OCI-LY3 (cell line): ENCODE measurements at regions not wholly inside any gene's neighbourhood (a gene's known extent, or its start where the extent isn't known, plus 50 kb on each side); places are given as distances from the start of the nearest gene placed in this dataset.

ENCODE experiments used
- H2AFZ ChIP-seq: fragments of 200-600, 300-600 bp; shearing (Covaris generic); 2 replicates; pipeline ENCODE4 v1.6.0; 2014; ENCODE audit warnings: antibody characterized with exemption, low read depth, low read length
- H3K27ac ChIP-seq: fragments of 200-600, 300-600 bp; sonication (generic); 2 replicates; pipeline ENCODE4 v1.5.1; 2014; ENCODE audit warnings: mild to moderate bottlenecking, low read length, moderate library complexity, mixed read lengths
- H3K27me3 ChIP-seq: fragments of 200-600, 300-600 bp; sonication (generic); 2 replicates; pipeline ENCODE4 v1.6.1; 2014; ENCODE audit warnings: low read depth, low read length, mixed read lengths
- H3K36me3 ChIP-seq: fragments of 200-600, 300-600 bp; sonication (generic); replicated peaks from 2 replicates; pipeline ENCODE3; 2014; ENCODE audit warnings: low read depth, low read length, mixed read lengths
- H3K4me1 ChIP-seq: fragments of 300-600, 200-600 bp; sonication (generic); 2 replicates; pipeline ENCODE4 v1.6.1; 2014; ENCODE audit warnings: low read length, mixed read lengths
- H3K4me2 ChIP-seq: fragments of 200-600, 300-600 bp; sonication (generic); 2 replicates; pipeline ENCODE4 v1.6.1; 2014; ENCODE audit warnings: low read length, mixed read lengths
- H3K4me3 ChIP-seq: fragments of 300-600, 200-600 bp; sonication (generic); 2 replicates; pipeline ENCODE4 v1.5.1; 2014; ENCODE audit warnings: antibody characterized with exemption, mild to moderate bottlenecking, low read length, moderate library complexity
- H3K79me2 ChIP-seq: fragments of 300-600, 200-600 bp; shearing (Covaris generic); 2 replicates; pipeline ENCODE4 v1.6.1; 2014; ENCODE audit warnings: mild to moderate bottlenecking, low read length, mixed read lengths
- H3K9ac ChIP-seq: fragments of 300-600, 200-600 bp; shearing (Covaris generic); 2 replicates; pipeline ENCODE4 v1.6.0; 2014; ENCODE audit warnings: mild to moderate bottlenecking, low read length, moderate library complexity
- H3K9me3 ChIP-seq: fragments of 200-600, 300-600 bp; shearing (Covaris generic); 2 replicates; pipeline ENCODE4 v1.6.1; 2014; ENCODE audit warnings: low read length, mixed read lengths; ENCODE audit not compliant: insufficient read depth
- H4K20me1 ChIP-seq: fragments of 200-600, 300-600 bp; sonication (generic); 2 replicates; pipeline ENCODE4 v1.6.1; 2016; ENCODE audit warnings: low read length, mixed read lengths; ENCODE audit not compliant: insufficient read depth
- CTCF ChIP-seq: fragments of 200-600, 300-600 bp; sonication (generic); IDR thresholded peaks from 2 replicates; pipeline ENCODE4 v1.5.1; 2014; ENCODE audit warnings: antibody characterized with exemption, low read length, low read depth
- EZH2phosphoT487 ChIP-seq: fragments of 200-600 bp; shearing (Covaris generic); IDR thresholded peaks from 2 replicates; pipeline ENCODE4 v1.6.1; 2018; ENCODE audit warnings: antibody characterized with exemption, mixed run types, low read depth

GRCh38 chr16:65598621-65599020, 476.8 kb upstream of the CDH11 start:
- no peaks in the 10 kb centered on the region for H3K79me2 ChIP-seq
- no peak overlapping the region for H3K9ac ChIP-seq
- no peak overlapping the region for H3K4me2 ChIP-seq
- H3K4me3 ChIP-seq = no peak overlapping the region
- H3K27me3 ChIP-seq = no peaks in the 10 kb centered on the region
- H3K4me1 ChIP-seq = no peaks in the 10 kb centered on the region
- H3K9me3 ChIP-seq = no peaks in the 10 kb centered on the region
- H3K27ac ChIP-seq = no peak overlapping the region
- TF ChIP-seq EZH2phosphoT487 = no peak
- TF ChIP-seq CTCF = no peak
- H3K36me3 ChIP-seq = no peaks in the 10 kb centered on the region
- H4K20me1 ChIP-seq = no peaks in the 10 kb centered on the region
- H2AFZ ChIP-seq = no peak overlapping the region

- Histone ChIP-seq H3K4me2 (no peak overlapping the region), H3K27ac (no peak overlapping the region), H3K4me1 (no peaks in the 10 kb centered on the region), H3K27me3 (no peaks in the 10 kb centered on the region), H3K36me3 (no peaks in the 10 kb centered on the region), H2AFZ (no peak overlapping the region), H3K9ac (no peak overlapping the region), H3K4me3 (no peak overlapping the region), H3K9me3 (no peaks in the 10 kb centered on the region), H4K20me1 (no peaks in the 10 kb centered on the region), H3K79me2 (no peaks in the 10 kb centered on the region)
- no peak for TF ChIP-seq CTCF
- no peak for TF ChIP-seq EZH2phosphoT487
These were observed 461.6 kb upstream of the CDH11 start for GRCh38 chr16:65583498-65583897.

- Histone ChIP-seq H3K36me3 (no peaks in the 10 kb centered on the region), H4K20me1 (no peaks in the 10 kb centered on the region), H3K27me3 (no peaks in the 10 kb centered on the region), H3K4me2 (no peak overlapping the region), H3K4me3 (no peak overlapping the region), H2AFZ (no peak overlapping the region), H3K79me2 (no peaks in the 10 kb centered on the region), H3K9me3 (no peaks in the 10 kb centered on the region), H3K27ac (no peak overlapping the region), H3K4me1 (no peaks in the 10 kb centered on the region), H3K9ac (no peak overlapping the region)
- TF ChIP-seq CTCF = no peak
- TF ChIP-seq EZH2phosphoT487 = no peak
These were observed 457.2 kb upstream of the CDH11 start for GRCh38 chr16:65579050-65579449.

GRCh38 chr16:65576631-65577030, 454.8 kb upstream of the CDH11 start:
- H3K9me3 ChIP-seq = no peaks in the 10 kb centered on the region
- no peak overlapping the region for H3K9ac ChIP-seq
- no peak overlapping the region for H3K4me2 ChIP-seq
- H3K4me1 ChIP-seq = no peaks in the 10 kb centered on the region
- H3K36me3 ChIP-seq = no peaks in the 10 kb centered on the region
- no peaks in the 10 kb centered on the region for H4K20me1 ChIP-seq
- no peak overlapping the region for H3K4me3 ChIP-seq
- H2AFZ ChIP-seq = no peak overlapping the region
- no peaks in the 10 kb centered on the region for H3K27me3 ChIP-seq
- TF ChIP-seq EZH2phosphoT487 (no peak), CTCF (no peak)
- H3K27ac ChIP-seq = no peak overlapping the region
- no peaks in the 10 kb centered on the region for H3K79me2 ChIP-seq
